GM12878 (cell line): ENCODE measurements at regions not wholly inside any gene's neighbourhood (a gene's known extent, or its start where the extent isn't known, plus 50 kb on each side); places are given as distances from the start of the nearest gene placed in this dataset.

Source experiments
- ATAC-seq: fragments of 200-7000 bp; cut with Tn5 transposase; 3 replicates; pipeline ENCODE4 v1.9.1; 2020; ENCODE audit warnings: mild to moderate bottlenecking, moderate library complexity
- BruUV-seq: library from RNA; stranded (reverse); fragments of 400-500 nt; replicated peaks from 2 replicates; lab custom pipeline; 2021; lab: Mats Ljungman, UMichigan
- CTCF ChIA-PET: fragments of 300-600 bp; sonication (Branson Sonifier 250); formaldehyde crosslinking; extraction: SDS; loops from one replicate; lab custom pipeline; 2021; ENCODE audit warnings: inconsistent platforms; lab: Yijun Ruan, JAX
- POLR2A ChIA-PET: fragments of 350-600 bp; formaldehyde crosslinking; extraction: SDS; loops from one replicate; lab custom pipeline; 2021; ENCODE audit warnings: inconsistent platforms; lab: Charles Lee
- RAD21 ChIA-PET: fragments of 300-600 bp; sonication (Branson Sonifier 250); formaldehyde crosslinking; loops from one replicate; lab custom pipeline; 2023; ENCODE audit warnings: antibody characterized with exemption; ENCODE audit not compliant: unreplicated experiment; lab: Charles Lee
- SMC1A ChIA-PET: fragments of 300-600 bp; sonication (Branson Sonifier 250); formaldehyde crosslinking; loops from one replicate; lab custom pipeline; 2023; ENCODE audit not compliant: unreplicated experiment, uncharacterized antibody; lab: Charles Lee
- DNase-seq: peaks from one replicate; pipeline ENCODE4 v3.0.0-alpha.2; 2011; ENCODE audit warnings: low read depth, low spot score
- FAIRE-seq: peaks from 3 replicates; lab custom pipeline; 2011; peaks lifted over from hg19 to GRCh38; lab: Jason Lieb, UNC
- H2AFZ ChIP-seq: 2 replicates; pipeline ENCODE4 v1.6.0; 2011; ENCODE audit warnings: low read depth, low read length, control low read depth; ENCODE audit not compliant: control insufficient read depth
- H3K27ac ChIP-seq: 2 replicates; pipeline ENCODE4 v1.5.1; 2011; ENCODE audit warnings: control low read depth; ENCODE audit not compliant: control insufficient read depth, insufficient read depth
- H3K27me3 ChIP-seq, 2 experiments: replicated peaks in 1 of 2; 2 replicates each; pipeline versions ENCODE4 v1.6.0 to v1.6.1; 2011; ENCODE audit warnings: low read length in 1 of 2; ENCODE audit not compliant: control insufficient read depth in 2 of 2, insufficient read depth in 2 of 2
- H3K36me3 ChIP-seq, 2 experiments: 2 replicates each; pipeline ENCODE4 v1.5.1; 2011; ENCODE audit warnings: low read length in 1 of 2; ENCODE audit not compliant: control insufficient read depth in 2 of 2, insufficient read depth in 2 of 2
- H3K4me1 ChIP-seq: 2 replicates; pipeline ENCODE4 v1.6.1; 2011; ENCODE audit warnings: mild to moderate bottlenecking, low read length, moderate library complexity, mixed read lengths; ENCODE audit not compliant: control insufficient read depth, insufficient read depth
- H3K4me2 ChIP-seq: 2 replicates; pipeline ENCODE4 v1.6.0; 2011; ENCODE audit warnings: control low read depth; ENCODE audit not compliant: control insufficient read depth, insufficient read depth
- H3K4me3 ChIP-seq: fragments of 200-600 bp; sonication (generic); 2 replicates; pipeline ENCODE4 v1.5.1; 2016
- H3K79me2 ChIP-seq: 2 replicates; pipeline ENCODE4 v1.6.0; 2011; ENCODE audit warnings: low read length; ENCODE audit not compliant: control insufficient read depth, insufficient read depth
- H3K9ac ChIP-seq: 2 replicates; pipeline ENCODE4 v1.8.0; 2011; ENCODE audit warnings: low read length, control low read depth, mixed read lengths; ENCODE audit not compliant: control insufficient read depth, insufficient read depth
- H3K9me3 ChIP-seq: replicated peaks from 3 replicates; pipeline ENCODE4 v1.5.1; 2011; ENCODE audit warnings: mild to moderate bottlenecking, low read length; ENCODE audit not compliant: control insufficient read depth, insufficient read depth
- H4K20me1 ChIP-seq: 2 replicates; pipeline ENCODE4 v1.6.0; 2011; ENCODE audit not compliant: control insufficient read depth, insufficient read depth
- ATF7 ChIP-seq: fragments of 450-650 bp; IDR thresholded peaks from 2 replicates; pipeline ENCODE4 v1.6.1; 2016; ENCODE audit warnings: low read depth, mild to moderate bottlenecking
- CBX5 ChIP-seq: sonication (generic); IDR thresholded peaks from 2 replicates; pipeline ENCODE4 v1.6.1; 2016; ENCODE audit warnings: low read depth, moderate library complexity, mild to moderate bottlenecking, inconsistent platforms
- CREM ChIP-seq: IDR thresholded peaks from 2 replicates; pipeline ENCODE4 v1.6.1; 2014; ENCODE audit warnings: antibody characterized with exemption, low read depth
- JUND ChIP-seq: IDR thresholded peaks from 2 replicates; pipeline ENCODE4 v1.6.1; 2012; ENCODE audit warnings: low read depth, mild to moderate bottlenecking, low read length, improper control_type of control experiment, moderate library complexity
- NFXL1 ChIP-seq: fragments of 450-650 bp; IDR thresholded peaks from 2 replicates; pipeline ENCODE4 v1.6.1; 2017; ENCODE audit warnings: antibody characterized with exemption, mild to moderate bottlenecking, borderline replicate concordance
- SMAD1 ChIP-seq: fragments of 450-650 bp; IDR thresholded peaks from 2 replicates; pipeline ENCODE4 v1.6.1; 2018; ENCODE audit warnings: mild to moderate bottlenecking, low read depth; ENCODE audit not compliant: partially characterized antibody
- WGBS: methylation state at CpG from one replicate; pipeline ENCODE4 v1.1.6; 2016; ENCODE audit warnings: low lambda C conversion rate; ENCODE audit not compliant: insufficient replicate concordance, insufficient coverage; ENCODE audit errors: missing lambda C conversion rate; 5-methylcytosine and 5-hydroxymethylcytosine counted together
- in situ Hi-C: fragments of 300-500 bp; cut with MboI; formaldehyde crosslinking; loops from 9 replicates; pipeline ENCODE4 v1.14.3; 2018; ENCODE audit warnings: mixed read lengths
- intact Hi-C: fragments of 100-400 bp; cut with micrococcal nuclease; formaldehyde crosslinking; loops from one replicate; pipeline ENCODE4 v1.14.2; 2022; ENCODE audit not compliant: unreplicated experiment
- TF ChIP-seq, protein P1 (sequence below): fragments of 450-650 bp; IDR thresholded peaks from 2 replicates; pipeline ENCODE4 v1.6.1; 2016; ENCODE audit warnings: mild to moderate bottlenecking, moderate library complexity, borderline replicate concordance
- TF ChIP-seq, protein P2 (sequence below): fragments of 450-650 bp; IDR thresholded peaks from 2 replicates; pipeline ENCODE4 v1.6.1; 2017; ENCODE audit warnings: mild to moderate bottlenecking, moderate library complexity
- TF ChIP-seq, protein P3 (sequence below): fragments of 450-650 bp; IDR thresholded peaks from 2 replicates; pipeline ENCODE4 v1.6.1; 2016; ENCODE audit warnings: mild to moderate bottlenecking

DNA sequence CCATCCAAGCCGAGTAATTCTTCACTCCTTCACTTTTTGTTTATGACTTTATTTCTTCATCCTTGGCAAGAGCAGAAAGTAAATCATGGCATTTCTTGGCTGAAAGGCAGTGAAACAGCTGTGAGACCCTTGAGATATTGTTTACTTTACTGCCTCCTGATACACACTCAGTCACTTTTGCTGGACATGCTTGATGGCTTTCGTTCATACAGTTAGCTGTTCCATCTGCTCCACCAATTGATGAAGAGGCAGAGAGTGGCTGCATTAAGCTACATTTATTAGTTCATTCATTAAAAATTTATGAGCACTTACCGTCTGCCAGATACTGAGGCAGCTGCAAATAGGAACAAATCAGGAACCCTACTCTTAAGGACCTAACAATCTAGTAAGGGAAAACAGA is 184.4 kb upstream of the OR13F1 start:
- CTCF ChIA-PET: no interaction called here

More for the DNA sequence above, 184.4 kb upstream of the OR13F1 start:
- WGBS: 37% methylated on average over 3 of the region's 3 CpGs
- H3K27me3 ChIP-seq: no peaks in the 10 kb centered on the region
- H3K27ac ChIP-seq: no peak overlapping the region
- H3K9me3 ChIP-seq: no peaks in the 10 kb centered on the region
- ATAC-seq (no peak), DNase-seq (no peak), FAIRE-seq (no peak)
- RAD21 ChIA-PET: no interaction called here
- H3K4me1 ChIP-seq: no peaks in the 10 kb centered on the region
- no TSS peak for BruUV-seq
- POLR2A ChIA-PET: no interaction called here
- TF ChIP-seq JUND (no peak), NFXL1 (no peak), CREM (no peak), ATF7 (no peak), CBX5 (no peak), SMAD1 (no peak)
- TF ChIP-seq, protein P1, sequence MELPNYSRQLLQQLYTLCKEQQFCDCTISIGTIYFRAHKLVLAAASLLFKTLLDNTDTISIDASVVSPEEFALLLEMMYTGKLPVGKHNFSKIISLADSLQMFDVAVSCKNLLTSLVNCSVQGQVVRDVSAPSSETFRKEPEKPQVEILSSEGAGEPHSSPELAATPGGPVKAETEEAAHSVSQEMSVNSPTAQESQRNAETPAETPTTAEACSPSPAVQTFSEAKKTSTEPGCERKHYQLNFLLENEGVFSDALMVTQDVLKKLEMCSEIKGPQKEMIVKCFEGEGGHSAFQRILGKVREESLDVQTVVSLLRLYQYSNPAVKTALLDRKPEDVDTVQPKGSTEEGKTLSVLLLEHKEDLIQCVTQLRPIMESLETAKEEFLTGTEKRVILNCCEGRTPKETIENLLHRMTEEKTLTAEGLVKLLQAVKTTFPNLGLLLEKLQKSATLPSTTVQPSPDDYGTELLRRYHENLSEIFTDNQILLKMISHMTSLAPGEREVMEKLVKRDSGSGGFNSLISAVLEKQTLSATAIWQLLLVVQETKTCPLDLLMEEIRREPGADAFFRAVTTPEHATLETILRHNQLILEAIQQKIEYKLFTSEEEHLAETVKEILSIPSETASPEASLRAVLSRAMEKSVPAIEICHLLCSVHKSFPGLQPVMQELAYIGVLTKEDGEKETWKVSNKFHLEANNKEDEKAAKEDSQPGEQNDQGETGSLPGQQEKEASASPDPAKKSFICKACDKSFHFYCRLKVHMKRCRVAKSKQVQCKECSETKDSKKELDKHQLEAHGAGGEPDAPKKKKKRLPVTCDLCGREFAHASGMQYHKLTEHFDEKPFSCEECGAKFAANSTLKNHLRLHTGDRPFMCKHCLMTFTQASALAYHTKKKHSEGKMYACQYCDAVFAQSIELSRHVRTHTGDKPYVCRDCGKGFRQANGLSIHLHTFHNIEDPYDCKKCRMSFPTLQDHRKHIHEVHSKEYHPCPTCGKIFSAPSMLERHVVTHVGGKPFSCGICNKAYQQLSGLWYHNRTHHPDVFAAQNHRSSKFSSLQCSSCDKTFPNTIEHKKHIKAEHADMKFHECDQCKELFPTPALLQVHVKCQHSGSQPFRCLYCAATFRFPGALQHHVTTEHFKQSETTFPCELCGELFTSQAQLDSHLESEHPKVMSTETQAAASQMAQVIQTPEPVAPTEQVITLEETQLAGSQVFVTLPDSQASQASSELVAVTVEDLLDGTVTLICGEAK: no peak
- TF ChIP-seq, protein P2, sequence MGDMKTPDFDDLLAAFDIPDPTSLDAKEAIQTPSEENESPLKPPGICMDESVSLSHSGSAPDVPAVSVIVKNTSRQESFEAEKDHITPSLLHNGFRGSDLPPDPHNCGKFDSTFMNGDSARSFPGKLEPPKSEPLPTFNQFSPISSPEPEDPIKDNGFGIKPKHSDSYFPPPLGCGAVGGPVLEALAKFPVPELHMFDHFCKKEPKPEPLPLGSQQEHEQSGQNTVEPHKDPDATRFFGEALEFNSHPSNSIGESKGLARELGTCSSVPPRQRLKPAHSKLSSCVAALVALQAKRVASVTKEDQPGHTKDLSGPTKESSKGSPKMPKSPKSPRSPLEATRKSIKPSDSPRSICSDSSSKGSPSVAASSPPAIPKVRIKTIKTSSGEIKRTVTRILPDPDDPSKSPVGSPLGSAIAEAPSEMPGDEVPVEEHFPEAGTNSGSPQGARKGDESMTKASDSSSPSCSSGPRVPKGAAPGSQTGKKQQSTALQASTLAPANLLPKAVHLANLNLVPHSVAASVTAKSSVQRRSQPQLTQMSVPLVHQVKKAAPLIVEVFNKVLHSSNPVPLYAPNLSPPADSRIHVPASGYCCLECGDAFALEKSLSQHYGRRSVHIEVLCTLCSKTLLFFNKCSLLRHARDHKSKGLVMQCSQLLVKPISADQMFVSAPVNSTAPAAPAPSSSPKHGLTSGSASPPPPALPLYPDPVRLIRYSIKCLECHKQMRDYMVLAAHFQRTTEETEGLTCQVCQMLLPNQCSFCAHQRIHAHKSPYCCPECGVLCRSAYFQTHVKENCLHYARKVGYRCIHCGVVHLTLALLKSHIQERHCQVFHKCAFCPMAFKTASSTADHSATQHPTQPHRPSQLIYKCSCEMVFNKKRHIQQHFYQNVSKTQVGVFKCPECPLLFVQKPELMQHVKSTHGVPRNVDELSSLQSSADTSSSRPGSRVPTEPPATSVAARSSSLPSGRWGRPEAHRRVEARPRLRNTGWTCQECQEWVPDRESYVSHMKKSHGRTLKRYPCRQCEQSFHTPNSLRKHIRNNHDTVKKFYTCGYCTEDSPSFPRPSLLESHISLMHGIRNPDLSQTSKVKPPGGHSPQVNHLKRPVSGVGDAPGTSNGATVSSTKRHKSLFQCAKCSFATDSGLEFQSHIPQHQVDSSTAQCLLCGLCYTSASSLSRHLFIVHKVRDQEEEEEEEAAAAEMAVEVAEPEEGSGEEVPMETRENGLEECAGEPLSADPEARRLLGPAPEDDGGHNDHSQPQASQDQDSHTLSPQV: no peak
- TF ChIP-seq, protein P3, sequence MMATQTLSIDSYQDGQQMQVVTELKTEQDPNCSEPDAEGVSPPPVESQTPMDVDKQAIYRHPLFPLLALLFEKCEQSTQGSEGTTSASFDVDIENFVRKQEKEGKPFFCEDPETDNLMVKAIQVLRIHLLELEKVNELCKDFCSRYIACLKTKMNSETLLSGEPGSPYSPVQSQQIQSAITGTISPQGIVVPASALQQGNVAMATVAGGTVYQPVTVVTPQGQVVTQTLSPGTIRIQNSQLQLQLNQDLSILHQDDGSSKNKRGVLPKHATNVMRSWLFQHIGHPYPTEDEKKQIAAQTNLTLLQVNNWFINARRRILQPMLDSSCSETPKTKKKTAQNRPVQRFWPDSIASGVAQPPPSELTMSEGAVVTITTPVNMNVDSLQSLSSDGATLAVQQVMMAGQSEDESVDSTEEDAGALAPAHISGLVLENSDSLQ: no peak
- intact Hi-C loops: no loop called here
- in situ Hi-C loops: no loop called here
- no peaks in the 10 kb centered on the region for H4K20me1 ChIP-seq
- H3K9ac ChIP-seq: no peak overlapping the region
- H3K36me3 ChIP-seq: no peaks in the 10 kb centered on the region
- H3K4me2 ChIP-seq: no peak overlapping the region
- H2AFZ ChIP-seq: no peak overlapping the region
- no peaks in the 10 kb centered on the region for H3K79me2 ChIP-seq
- no peak overlapping the region for H3K4me3 ChIP-seq
- SMC1A ChIA-PET: no interaction called here
